NCI-H2196 (cell line): ENCODE measurements at regions not wholly inside any gene's neighbourhood (a gene's known extent, or its start where the extent isn't known, plus 50 kb on each side); places are given as distances from the start of the nearest gene placed in this dataset.

Source experiments
- DNase-seq: peaks from one replicate; lab custom pipeline; 2025; ENCODE audit not compliant: unreplicated experiment; lab: John Stamatoyannopoulos, UW

- DNase-seq, result no peak
These were observed 90.1 kb upstream of the PDE3A start for GRCh38 chr12:20278276-20278675.

- no peak for DNase-seq
These were observed 87.8 kb upstream of the PDE3A start for GRCh38 chr12:20280515-20280914.

- no peak for DNase-seq
These were observed 85.9 kb upstream of the PDE3A start for GRCh38 chr12:20282401-20282800.

- no peak for DNase-seq
These were observed 84.9 kb upstream of the PDE3A start for GRCh38 chr12:20283482-20283881.

GRCh38 chr12:20289520-20289919, 78.8 kb upstream of the PDE3A start:
- DNase-seq, result no peak

GRCh38 chr12:20300457-20300856, 67.9 kb upstream of the PDE3A start:
- DNase-seq, result no peak

GRCh38 chr12:20305470-20305869, 62.9 kb upstream of the PDE3A start:
- DNase-seq, result no peak

- DNase-seq, result no peak
These were observed 58.7 kb upstream of the PDE3A start for GRCh38 chr12:20309504-20310148.

- no peak for DNase-seq
These were observed 54.0 kb upstream of the PDE3A start for GRCh38 chr12:20314328-20314727.

GRCh38 chr12:20317554-20317953, 50.8 kb upstream of the PDE3A start:
- no peak for DNase-seq
